CD14-positive monocyte (primary cell): ENCODE measurements at regions not wholly inside any gene's neighbourhood (a gene's known extent, or its start where the extent isn't known, plus 50 kb on each side); places are given as distances from the start of the nearest gene placed in this dataset.

Experiments used
- DNase-seq, 3 donors: peaks; one replicate each; pipeline ENCODE4 v3.0.0-alpha.2; 2011 to 2022
- H2AFZ ChIP-seq: 2 replicates; pipeline ENCODE4 v1.6.0; 2012; ENCODE audit warnings: mild to moderate bottlenecking, low read depth, low read length, inconsistent platforms; ENCODE audit not compliant: insufficient read depth, poor library complexity, severe bottlenecking
- H3K27ac ChIP-seq, 2 donors: 1 replicate in 1 of 2; 2 replicates in 1 of 2; pipeline ENCODE4 v1.5.1; 2012 to 2013; ENCODE audit warnings: low read length in 2 of 2, control low read depth in 1 of 2, inconsistent platforms in 1 of 2, low read depth in 1 of 2, mild to moderate bottlenecking in 1 of 2
- H3K27me3 ChIP-seq, 2 donors: one replicate each; pipeline versions ENCODE4 v1.6.0 to v1.6.1; 2011 to 2013; ENCODE audit warnings: low read length in 2 of 2; ENCODE audit not compliant: control insufficient read depth in 2 of 2, insufficient read depth in 2 of 2
- H3K36me3 ChIP-seq, 2 donors: replicated peaks in 1 of 2; 1 replicate in 1 of 2; 2 replicates in 1 of 2; pipeline versions ENCODE4 v1.5.1 to v1.6.1; 2012 to 2013; ENCODE audit warnings: low read length in 2 of 2, control low read depth in 1 of 2, inconsistent platforms in 1 of 2, mild to moderate bottlenecking in 1 of 2; ENCODE audit not compliant: insufficient read depth in 2 of 2, control insufficient read depth in 1 of 2
- H3K4me1 ChIP-seq, 2 donors: 1 replicate in 1 of 2; 2 replicates in 1 of 2; pipeline versions ENCODE4 v1.5.1 to v1.6.1; 2012 to 2013; ENCODE audit warnings: low read length in 2 of 2, control low read depth in 1 of 2, inconsistent platforms in 1 of 2, mild to moderate bottlenecking in 1 of 2, moderate library complexity in 1 of 2; ENCODE audit not compliant: insufficient read depth in 2 of 2, control insufficient read depth in 1 of 2
- H3K4me2 ChIP-seq: replicated peaks from 2 replicates; pipeline ENCODE3; 2012; ENCODE audit warnings: low read length, moderate library complexity, mild to moderate bottlenecking; ENCODE audit not compliant: poor library complexity, severe bottlenecking; ENCODE audit errors: extremely low read depth
- H3K4me3 ChIP-seq, 3 experiments: fragments of 200-600 bp in 1 of 3; sonication (generic) in 1 of 3; replicated peaks in 1 of 3; 1 replicate in 2 of 3; 2 replicates in 1 of 3; pipeline ENCODE4 v1.5.1; 2011 to 2013; ENCODE audit warnings: low read length in 3 of 3, mild to moderate bottlenecking in 3 of 3, control low read depth in 2 of 3, low read depth in 2 of 3, inconsistent platforms in 1 of 3, moderate library complexity in 1 of 3
- H3K79me2 ChIP-seq: 2 replicates; pipeline ENCODE4 v1.6.0; 2012; ENCODE audit warnings: mild to moderate bottlenecking, control low read depth, inconsistent platforms, low read length, moderate library complexity; ENCODE audit not compliant: insufficient read depth
- H3K9ac ChIP-seq: 2 replicates; pipeline ENCODE4 v1.6.0; 2017; ENCODE audit warnings: low read length, mild to moderate bottlenecking; ENCODE audit not compliant: insufficient read depth, poor library complexity, severe bottlenecking
- H3K9me3 ChIP-seq, 2 donors: replicated peaks in 1 of 2; 1 replicate in 1 of 2; 2 replicates in 1 of 2; pipeline versions ENCODE4 v1.5.1 to v1.6.1; 2012 to 2013; ENCODE audit warnings: low read length in 2 of 2, control low read depth in 1 of 2; ENCODE audit not compliant: control insufficient read depth in 1 of 2, insufficient read depth in 1 of 2
- H4K20me1 ChIP-seq: 2 replicates; pipeline ENCODE4 v1.6.0; 2012; ENCODE audit warnings: mild to moderate bottlenecking, low read length, control low read depth, moderate library complexity; ENCODE audit not compliant: insufficient read depth
- H3K27ac Mint-ChIP-seq, 7 donors: one replicate each; pipeline ENCODE4 v1.8.0; 2020; ENCODE audit warnings: mild to moderate bottlenecking in 7 of 7, mixed read lengths in 7 of 7, moderate library complexity in 6 of 7, inconsistent platforms in 2 of 7
- H3K27me3 Mint-ChIP-seq, 3 donors: one replicate each; pipeline ENCODE4 v1.8.0; 2021 to 2022; ENCODE audit warnings: low read depth in 3 of 3, mild to moderate bottlenecking in 3 of 3, mixed read lengths in 3 of 3, moderate library complexity in 3 of 3, inconsistent platforms in 1 of 3
- H3K36me3 Mint-ChIP-seq, 2 donors: one replicate each; pipeline ENCODE4 v1.8.0; 2020; ENCODE audit warnings: mixed read lengths in 2 of 2, inconsistent platforms in 1 of 2, mild to moderate bottlenecking in 1 of 2
- H3K4me1 Mint-ChIP-seq: one replicate; pipeline ENCODE4 v1.8.0; 2020; ENCODE audit warnings: mild to moderate bottlenecking, mixed read lengths
- H3K4me3 Mint-ChIP-seq, 2 donors: one replicate each; pipeline ENCODE4 v1.8.0; 2020; ENCODE audit warnings: mild to moderate bottlenecking in 2 of 2, mixed read lengths in 2 of 2, moderate library complexity in 1 of 2
- H3K9me3 Mint-ChIP-seq, 7 donors: one replicate each; pipeline ENCODE4 v1.8.0; 2020 to 2022; ENCODE audit warnings: mixed read lengths in 7 of 7, mild to moderate bottlenecking in 6 of 7, moderate library complexity in 6 of 7, inconsistent platforms in 2 of 7
- CTCF ChIP-seq: fragments of 200-600 bp; IDR thresholded peaks from one replicate; pipeline ENCODE4 v1.8.0; 2022; ENCODE audit warnings: antibody characterized with exemption, mild to moderate bottlenecking
- WGBS: methylation state at CpG from one replicate; pipeline ENCODE4 v1.1.5; 2013; ENCODE audit warnings: missing lambda C conversion rate; ENCODE audit not compliant: insufficient coverage; 5-methylcytosine and 5-hydroxymethylcytosine counted together
- intact Hi-C, 2 donors: fragments of 100-400 bp; cut with micrococcal nuclease; formaldehyde crosslinking; loops; one replicate each; pipeline versions ENCODE4 v1.15.0 to v1.15.1; 2023

GRCh38 chr15:96087180-96087884, 243.2 kb upstream of the NR2F2 start:
- WGBS = 0% methylated on average over 1 of the region's 2 CpGs
- Histone ChIP-seq H3K4me1 (no peaks in the 10 kb centered on the region), H3K9me3 (no peaks in the 10 kb centered on the region), H3K79me2 (no peaks in the 10 kb centered on the region), H2AFZ (no peak overlapping the region), H3K9ac (no peak overlapping the region), H3K4me2 (no peak overlapping the region), H3K27ac (no peak overlapping the region), H3K27me3 (peaks cover 0 to 3% of the 10 kb centered on the region in 2 donors), H3K36me3 (no peaks in the 10 kb centered on the region), H3K4me3 (no peak overlapping the region), H4K20me1 (no peaks in the 10 kb centered on the region)
- peaks cover 0 to 7% (median 3%) of the 10 kb centered on the region in 3 donors for H3K27me3 Mint-ChIP-seq
- intact Hi-C loops = no loop called here
- H3K36me3 Mint-ChIP-seq = no peaks in the 10 kb centered on the region
- H3K4me3 Mint-ChIP-seq = no peak overlapping the region
- H3K4me1 Mint-ChIP-seq = no peaks in the 10 kb centered on the region
- TF ChIP-seq CTCF = no peak
- no peak for DNase-seq
- peaks cover 0 to 6% (median 0%) of the 10 kb centered on the region in 7 donors for H3K9me3 Mint-ChIP-seq
- no peak overlapping the region for H3K27ac Mint-ChIP-seq

- Histone ChIP-seq H3K4me1 (no peaks in the 10 kb centered on the region), H2AFZ (no peak overlapping the region), H3K4me3 (no peak overlapping the region), H4K20me1 (no peaks in the 10 kb centered on the region), H3K27me3 (peaks cover 0 to 5% of the 10 kb centered on the region in 2 donors), H3K36me3 (no peaks in the 10 kb centered on the region), H3K9me3 (no peaks in the 10 kb centered on the region), H3K9ac (no peak overlapping the region), H3K4me2 (no peak overlapping the region), H3K79me2 (no peaks in the 10 kb centered on the region), H3K27ac (no peak overlapping the region)
- H3K4me1 Mint-ChIP-seq = no peaks in the 10 kb centered on the region
- DNase-seq = no peak
- TF ChIP-seq CTCF = no peak
- no peaks in the 10 kb centered on the region for H3K36me3 Mint-ChIP-seq
- no peak overlapping the region for H3K4me3 Mint-ChIP-seq
- WGBS = no CpG with 5 or more reads among the region's 1 CpG
- peaks cover 0 to 9% (median 3%) of the 10 kb centered on the region in 3 donors for H3K27me3 Mint-ChIP-seq
- intact Hi-C loops = no loop called here
- peaks cover 0 to 6% (median 0%) of the 10 kb centered on the region in 7 donors for H3K9me3 Mint-ChIP-seq
- no peak overlapping the region for H3K27ac Mint-ChIP-seq
Observed at GRCh38 chr15:96088650-96089049, 241.8 kb upstream of the NR2F2 start.
